ENCODE measurements at regions not wholly inside any gene's neighbourhood (a gene's known extent, or its start where the extent isn't known, plus 50 kb on each side); places are given as distances from the start of the nearest gene placed in this dataset.

DNA sequence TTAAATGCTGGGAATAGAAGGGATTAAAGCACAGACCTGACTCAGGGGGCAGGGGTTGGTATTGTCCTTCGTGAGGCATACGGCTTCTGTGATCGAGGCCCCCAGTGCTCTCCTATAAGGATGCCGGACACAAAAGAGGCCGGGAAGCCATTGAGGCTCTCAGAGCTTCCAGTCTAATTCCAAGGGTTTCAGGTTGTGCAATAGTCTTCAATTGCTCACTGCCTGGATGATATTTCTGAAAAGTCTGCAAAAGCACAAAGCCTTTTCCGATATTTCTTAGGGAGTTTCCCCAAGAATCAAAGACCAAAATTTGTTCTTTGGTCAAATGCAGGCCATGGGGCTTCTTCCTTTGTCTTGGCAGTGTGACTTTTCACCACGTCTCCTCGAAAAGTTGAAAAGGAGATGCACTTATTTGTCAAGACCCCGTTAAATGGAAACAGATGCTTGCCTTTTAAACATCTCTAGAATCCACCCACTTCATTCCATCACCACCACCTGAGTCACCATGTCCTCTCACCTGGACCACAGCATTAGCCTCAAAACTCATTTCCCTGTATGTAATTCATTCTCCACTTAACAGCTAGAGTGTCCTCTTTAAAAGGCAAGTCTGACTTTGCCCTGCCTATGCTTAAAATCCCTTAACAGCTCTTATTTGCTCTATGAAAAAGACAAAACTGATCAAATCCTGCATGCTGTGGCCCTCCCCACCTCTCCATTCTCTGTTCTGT is 134.8 kb upstream of the NAMPT start:
- DNase-seq: no peak

- no peak for DNase-seq
These were observed 133.7 kb upstream of the NAMPT start for GRCh38 chr7:106418526-106418925.

DNA sequence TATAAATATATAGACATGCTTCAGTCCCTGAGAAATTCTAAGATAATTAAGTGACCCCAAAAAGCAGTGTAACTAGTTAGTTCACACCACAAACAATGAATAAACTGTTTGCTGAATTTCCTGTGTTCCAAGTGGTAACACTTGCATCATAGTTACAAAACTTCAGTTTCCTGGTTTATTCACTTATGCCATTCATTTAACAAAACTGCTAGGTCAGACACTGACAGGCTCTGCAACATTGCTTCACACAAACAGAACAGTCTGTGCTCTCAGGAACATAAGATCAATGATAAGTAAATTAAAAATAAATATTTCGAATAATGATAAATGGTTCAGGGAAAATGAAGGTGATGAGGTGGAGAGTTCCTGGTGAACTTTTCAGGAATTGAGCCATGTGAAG is 133.3 kb upstream of the NAMPT start:
- DNase-seq: no peak

DNA sequence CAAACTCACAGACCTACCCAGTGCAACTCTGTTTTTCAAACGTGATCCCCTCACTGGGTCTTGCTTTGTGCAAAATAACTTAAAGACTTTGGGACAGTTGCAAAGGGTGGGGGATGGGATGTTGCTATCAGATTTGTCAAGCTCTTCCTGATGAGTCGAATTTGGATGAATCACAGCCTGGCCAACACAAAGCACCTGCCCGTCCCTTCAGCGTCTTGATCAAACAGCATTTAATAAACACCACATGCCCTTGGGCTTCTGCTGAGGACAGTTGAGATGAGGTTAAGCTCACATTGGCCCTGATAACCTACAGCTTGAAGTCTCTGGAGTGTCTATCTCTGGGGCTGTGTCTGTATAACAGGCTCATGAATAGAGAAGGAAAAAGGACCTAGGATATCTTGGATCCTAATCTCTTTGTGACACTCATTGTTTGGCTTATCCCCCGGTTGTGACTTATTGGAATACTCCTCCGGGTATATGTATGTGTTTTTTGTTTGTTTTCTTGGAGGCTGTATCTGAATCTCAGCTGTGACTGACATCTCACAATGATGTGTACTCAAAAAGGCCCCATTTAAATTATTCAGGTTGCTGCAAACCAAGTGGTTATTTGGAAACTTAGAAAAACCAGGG is 132.6 kb upstream of the NAMPT start:
- no peak for DNase-seq

- no peak for DNase-seq
These were observed 131.6 kb upstream of the NAMPT start for GRCh38 chr7:106416430-106416829.

GRCh38 chr7:106415433-106415832 is 130.7 kb upstream of the NAMPT start:
- DNase-seq: no peak

DNA sequence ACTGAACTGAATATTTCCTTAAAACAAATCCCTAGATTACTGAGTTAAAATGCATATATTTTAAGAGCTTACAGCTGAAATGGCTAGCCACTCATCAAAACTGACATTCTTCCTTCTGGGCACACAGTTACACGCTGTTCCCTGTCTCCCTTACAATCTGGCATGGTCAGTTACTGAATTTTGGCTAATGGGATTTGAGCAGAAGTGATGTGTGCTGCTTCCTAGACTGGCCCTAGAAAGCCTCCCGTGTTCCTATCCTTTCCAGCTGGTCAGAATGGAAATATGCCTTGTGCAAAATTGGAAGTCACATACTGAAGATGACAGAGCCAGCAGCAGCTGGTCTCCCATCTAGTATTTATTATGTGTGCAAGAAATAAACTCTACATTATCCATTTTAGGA is 128.7 kb upstream of the NAMPT start:
- no peak for DNase-seq

DNA sequence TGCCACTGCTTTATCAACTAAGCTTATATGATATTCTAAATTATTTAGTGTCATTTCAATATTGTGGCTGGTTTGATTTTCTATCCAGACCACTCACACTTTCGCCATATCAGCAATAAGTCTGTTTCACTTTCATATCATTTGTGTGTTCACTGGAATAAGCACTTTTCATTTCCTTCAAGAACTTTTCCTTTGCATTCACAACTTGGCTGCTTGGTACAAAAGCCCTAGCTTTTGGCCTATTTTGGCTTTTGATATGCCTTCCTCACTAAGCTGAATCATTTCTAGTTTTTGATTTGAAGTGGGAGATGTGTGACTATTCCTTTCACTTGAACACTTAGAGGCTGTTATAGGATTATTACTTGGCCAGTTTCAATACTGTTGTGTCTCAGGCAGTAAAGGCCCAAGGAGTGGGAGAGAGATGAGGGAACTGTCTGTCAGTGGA is 120.9 kb upstream of the NAMPT start:
- DNase-seq: no peak

DNA sequence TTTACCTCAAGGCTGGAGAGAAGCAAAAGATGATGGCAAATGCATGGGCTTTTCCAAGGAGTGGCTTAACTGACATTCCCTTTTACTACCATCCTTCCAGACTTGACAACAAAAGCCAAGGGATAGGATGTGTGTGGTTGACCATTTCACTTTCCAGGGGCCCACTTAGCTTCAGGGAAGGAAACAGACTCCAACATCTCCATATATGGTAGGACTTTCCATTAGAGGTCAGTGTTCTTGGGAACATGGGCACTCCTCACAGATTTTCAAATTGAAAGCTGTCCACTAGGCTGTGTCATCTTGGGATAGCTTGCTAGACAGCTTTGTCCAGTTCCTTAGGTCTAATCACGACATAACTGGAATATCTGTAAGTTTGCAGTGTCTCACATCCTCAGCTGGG is 118.1 kb upstream of the NAMPT start:
- DNase-seq: no peak

DNA sequence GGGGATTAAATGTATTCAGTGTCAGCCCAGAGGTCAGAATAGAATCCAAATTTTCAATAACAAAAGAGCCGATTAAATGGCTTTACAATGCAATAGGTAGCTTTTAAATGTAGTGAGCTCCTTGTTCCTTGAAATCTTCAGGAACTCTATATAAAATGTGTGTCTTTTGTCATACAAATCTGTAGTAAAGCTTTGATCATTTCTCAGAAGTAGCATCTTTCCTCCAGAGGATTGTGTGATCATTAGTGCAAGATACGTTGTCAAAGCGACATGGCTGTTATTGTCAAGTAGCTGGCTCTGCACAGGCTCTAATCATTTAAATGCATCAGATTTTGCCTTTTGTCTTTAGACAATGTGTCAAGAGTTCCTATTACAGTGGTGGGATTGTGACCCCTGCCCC is 116.1 kb upstream of the NAMPT start:
- no peak for DNase-seq

- DNase-seq: no peak
These were observed 114.0 kb upstream of the NAMPT start for GRCh38 chr7:106398786-106399185.

GRCh38 chr7:106397994-106398393 is 113.2 kb upstream of the NAMPT start:
- DNase-seq: no peak

DNA sequence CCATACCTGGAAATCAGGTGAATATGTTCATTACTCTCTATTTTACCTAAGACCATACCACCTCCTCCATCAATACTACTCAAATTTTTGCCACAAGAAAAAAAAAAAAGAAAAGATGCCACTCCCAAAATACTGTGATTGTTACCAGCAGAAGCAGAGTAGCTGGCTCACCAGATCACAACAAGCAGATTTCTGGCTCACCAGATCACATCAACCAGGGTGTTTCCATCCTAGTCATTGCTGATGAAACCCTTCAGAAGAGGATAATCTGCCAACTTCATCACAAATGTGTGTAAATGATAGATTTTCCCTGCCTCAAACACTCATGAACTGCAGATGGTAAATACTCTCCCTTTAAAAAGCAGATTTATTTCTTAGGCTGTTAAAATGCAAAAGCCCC is 109.7 kb upstream of the NAMPT start:
- DNase-seq: no peak

DNA sequence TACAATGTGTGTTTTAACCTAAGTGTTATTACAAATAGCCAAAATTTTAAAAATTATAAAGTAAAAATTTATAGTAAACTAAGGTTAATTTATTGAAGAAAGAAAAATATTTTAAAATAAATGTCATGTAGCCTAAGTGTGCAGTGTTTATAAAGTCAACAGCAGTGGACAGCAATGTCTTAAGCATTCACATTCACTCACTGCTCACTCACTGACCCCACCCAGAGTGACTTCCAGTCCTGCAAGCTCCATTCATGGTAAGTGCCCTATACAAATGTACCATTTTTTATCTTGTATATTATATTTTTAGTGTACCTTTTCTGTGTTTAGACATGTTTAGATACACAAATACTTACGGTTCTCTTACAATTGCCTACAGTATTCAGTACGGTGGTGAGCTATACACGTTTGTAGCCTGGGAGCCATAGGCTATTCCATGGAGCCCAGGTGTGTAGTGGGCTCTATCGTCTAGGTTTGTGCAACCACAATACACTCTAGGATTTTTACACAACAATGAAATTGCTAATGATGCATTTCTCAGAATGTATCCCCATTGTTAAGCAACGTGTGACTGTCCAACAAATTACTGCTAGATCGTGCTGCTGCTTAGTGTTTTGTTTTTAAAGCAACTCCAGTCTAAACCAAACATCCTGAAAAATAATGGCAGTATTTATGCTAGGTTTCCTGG is 108.9 kb upstream of the NAMPT start:
- no peak for DNase-seq

DNA sequence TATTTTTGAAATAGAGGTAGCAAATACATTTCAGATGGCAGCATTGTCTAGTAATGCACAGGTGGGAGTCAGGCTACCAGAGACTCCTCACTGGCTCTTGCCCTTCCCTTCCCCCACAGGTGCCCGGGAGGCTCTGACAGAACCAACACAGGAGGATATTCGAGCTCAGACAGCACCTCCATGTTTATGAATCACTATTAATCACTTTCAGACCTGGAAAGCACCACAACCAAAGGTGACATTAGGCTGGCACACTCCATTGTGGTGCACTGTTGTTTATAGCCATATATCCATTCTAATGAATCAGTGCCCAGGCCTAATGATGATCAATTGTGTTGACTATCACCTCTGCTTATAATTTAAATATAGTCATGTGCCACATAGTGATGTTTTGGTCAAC is 107.8 kb upstream of the NAMPT start:
- no peak for DNase-seq

- no peak for DNase-seq
These were observed 107.4 kb upstream of the NAMPT start for GRCh38 chr7:106392144-106392543.

GRCh38 chr7:106386958-106387357 is 102.2 kb upstream of the NAMPT start:
- DNase-seq: no peak

- no peak for DNase-seq
These were observed 99.6 kb upstream of the NAMPT start for GRCh38 chr7:106384373-106384772.

DNA sequence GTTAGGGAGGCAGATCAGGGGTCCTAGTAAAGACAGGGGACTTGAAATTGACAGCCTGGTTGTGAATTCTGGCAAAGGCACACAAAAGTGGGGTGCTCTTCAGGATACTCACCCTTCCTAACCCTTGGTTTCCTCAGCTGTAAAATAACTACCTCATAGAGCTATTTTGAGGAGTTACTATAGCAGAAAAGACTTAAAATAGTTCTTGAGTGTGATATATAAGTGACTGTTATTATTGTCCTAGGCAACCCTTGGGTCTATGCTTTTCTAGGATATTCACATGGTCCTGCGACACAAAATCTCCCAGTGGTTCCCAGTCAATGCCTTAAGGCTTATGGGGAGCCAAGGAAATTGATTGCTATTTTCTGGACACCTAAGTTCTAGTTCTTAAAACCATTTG is 98.1 kb upstream of the NAMPT start:
- no peak for DNase-seq

DNA sequence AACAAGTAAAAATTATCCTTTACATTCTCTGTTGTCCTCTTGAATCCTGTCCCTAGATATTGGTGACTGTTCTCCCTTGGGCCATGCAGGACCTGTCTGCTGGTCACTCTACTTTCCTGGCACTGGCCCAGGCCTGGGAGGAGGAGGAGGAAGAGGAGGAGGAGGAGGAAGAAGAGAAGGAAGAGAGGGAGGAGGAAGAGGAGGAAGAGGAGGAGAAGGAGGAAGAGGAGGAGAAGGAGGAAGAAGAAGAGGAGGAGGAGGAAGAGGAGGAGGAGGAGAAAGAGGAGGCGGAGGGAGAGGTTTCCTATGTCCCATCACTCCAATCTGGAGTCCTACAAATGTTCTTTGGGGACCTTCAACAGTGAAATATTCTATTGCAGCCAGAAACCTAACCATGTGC is 97.3 kb upstream of the NAMPT start:
- no peak for DNase-seq

DNA sequence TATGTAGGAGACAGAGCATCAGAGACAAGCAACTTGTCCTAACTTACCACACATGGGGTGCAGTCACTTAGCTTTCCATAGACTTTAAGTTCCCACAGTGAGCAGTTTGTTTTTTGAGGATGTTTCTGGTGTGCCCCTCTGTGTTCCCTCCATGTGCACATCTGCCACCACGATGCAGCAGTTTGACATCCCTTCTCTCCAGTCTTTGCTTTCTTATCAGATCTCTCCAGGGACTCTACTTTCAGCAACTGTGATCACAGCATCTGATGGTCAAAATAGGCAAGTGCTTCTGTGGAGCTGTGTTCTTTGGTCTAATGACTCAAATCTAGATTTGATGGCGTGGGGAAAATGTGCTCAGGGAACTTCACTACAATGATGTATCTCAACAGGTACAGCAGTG is 96.5 kb upstream of the NAMPT start:
- DNase-seq: no peak

DNA sequence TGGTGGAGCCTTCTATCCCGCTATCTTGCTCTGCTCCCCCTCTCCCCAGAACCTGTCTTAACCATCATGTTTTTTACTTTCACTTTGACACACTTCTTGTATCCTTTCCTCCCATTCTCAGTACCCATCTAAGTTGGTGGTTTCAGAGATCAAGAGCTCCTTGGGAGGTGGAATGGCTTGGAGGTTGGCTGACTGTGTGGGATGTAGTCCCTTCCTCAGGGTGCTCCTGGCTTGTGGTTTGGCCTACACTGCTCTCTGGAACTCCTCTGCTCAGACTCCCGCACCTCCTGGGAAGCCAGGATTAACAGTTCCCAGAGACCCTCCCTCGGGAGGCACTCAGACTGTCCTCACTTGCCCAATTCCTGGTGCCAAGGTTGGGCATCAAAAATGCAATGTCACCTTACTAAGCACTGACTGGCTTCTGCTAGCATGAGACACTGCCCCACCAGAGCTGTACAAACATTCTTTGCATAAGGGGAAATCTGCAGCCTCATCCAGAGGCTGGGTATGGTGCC is 93.1 kb upstream of the NAMPT start:
- no peak for DNase-seq

DNA sequence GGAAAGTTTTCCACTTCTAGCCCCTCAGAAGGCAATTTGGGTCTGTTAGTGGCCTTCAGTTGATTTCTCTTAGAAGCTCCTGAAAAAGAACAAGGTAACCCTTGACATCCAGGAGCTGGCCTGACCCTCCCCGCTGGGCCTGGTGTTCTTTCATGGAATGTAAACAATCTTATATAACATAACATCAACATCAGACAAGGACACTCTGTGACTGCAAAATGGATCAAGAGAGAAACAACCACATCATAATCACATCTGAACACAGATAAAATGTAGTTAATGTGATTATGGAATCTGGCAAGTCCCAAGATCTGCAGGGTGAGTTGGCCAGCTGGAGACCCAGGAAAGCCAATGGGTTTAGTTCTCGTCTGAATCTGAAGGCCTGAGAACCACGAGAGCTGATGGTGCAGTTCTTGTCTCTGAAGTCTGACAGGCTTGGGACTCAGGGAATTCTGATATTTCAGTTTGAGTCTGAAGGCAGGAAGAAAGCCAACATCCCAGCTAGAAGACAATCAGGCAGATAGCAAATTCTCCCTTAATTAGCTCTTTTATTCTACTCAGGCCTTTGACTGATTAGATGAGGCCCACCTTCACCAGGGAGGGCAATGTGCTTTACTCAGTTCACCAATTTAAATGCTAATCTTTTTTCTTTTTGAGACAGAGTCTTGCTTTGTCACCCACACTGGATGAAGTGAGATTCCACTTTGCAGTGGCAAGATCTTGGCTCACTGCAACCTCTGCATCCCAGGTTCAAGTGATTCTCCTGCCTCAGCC is 91.4 kb upstream of the NAMPT start:
- no peak for DNase-seq

Measured in hindlimb muscle (tissue), 1 donor.